ENCODE measurements at regions not wholly inside any gene's neighbourhood (a gene's known extent, or its start where the extent isn't known, plus 50 kb on each side); places are given as distances from the start of the nearest gene placed in this dataset.

DNA sequence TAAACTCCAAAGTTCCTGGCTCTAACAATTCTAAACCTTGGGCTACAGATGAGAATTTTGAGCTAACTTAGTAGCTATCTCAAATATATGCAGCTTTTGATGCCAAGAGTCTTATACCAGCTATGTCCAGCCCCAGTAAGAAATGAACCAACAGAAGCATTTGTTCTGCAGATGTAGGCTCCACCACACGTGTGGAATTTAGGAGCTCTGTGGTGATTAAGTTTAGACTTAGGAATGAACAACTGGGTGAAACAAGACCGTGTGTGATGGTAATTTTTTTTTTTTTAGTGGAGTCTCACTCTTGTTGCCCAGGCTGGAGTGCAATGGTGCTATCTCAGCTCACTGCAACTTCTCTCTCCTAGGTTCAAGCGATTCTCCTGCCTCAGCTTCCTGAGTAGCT, 179.7 kb downstream of the ANKRD30B start:
- Histone ChIP-seq H3K9me3 (no peaks in the 10 kb centered on the region), H3K4me1 (peaks cover 0 to 6% (median 0%) of the 10 kb centered on the region in 4 donors), H3K27me3 (no peaks in the 10 kb centered on the region), H3K27ac (no peak overlapping the region), H3K36me3 (no peaks in the 10 kb centered on the region), H3K4me3 (no peak overlapping the region)
- intact Hi-C loops (cut with DNase I; ENCODE audit: low total_unique reads), result no loop called here
- DNase-seq, result no peak
- TF ChIP-seq, protein P1, sequence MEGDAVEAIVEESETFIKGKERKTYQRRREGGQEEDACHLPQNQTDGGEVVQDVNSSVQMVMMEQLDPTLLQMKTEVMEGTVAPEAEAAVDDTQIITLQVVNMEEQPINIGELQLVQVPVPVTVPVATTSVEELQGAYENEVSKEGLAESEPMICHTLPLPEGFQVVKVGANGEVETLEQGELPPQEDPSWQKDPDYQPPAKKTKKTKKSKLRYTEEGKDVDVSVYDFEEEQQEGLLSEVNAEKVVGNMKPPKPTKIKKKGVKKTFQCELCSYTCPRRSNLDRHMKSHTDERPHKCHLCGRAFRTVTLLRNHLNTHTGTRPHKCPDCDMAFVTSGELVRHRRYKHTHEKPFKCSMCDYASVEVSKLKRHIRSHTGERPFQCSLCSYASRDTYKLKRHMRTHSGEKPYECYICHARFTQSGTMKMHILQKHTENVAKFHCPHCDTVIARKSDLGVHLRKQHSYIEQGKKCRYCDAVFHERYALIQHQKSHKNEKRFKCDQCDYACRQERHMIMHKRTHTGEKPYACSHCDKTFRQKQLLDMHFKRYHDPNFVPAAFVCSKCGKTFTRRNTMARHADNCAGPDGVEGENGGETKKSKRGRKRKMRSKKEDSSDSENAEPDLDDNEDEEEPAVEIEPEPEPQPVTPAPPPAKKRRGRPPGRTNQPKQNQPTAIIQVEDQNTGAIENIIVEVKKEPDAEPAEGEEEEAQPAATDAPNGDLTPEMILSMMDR (IDR thresholded peaks at IDR 0.05), result no peak

DNA sequence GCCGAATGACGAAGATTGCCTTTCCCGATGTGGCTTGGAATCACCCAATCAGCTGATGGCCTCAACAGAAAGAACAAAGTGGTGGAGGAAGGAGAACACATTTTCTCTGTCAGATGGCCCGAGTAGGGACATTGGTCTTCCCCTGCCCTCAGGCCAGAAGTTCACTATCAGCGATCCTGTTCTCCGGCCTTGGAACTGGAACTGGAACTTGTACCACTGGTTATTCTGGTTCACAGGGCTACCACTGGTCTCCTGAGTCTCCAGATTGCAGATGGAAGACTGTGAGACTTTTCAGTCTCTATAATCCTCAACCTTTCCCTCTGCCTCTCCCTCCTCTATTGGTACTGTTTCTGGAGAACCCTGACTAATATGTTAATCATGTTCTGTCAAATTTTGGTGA, 180.4 kb downstream of the ANKRD30B start:
- no peak for DNase-seq
- TF ChIP-seq, protein P1 (IDR thresholded peaks at IDR 0.05), result no peak

DNA sequence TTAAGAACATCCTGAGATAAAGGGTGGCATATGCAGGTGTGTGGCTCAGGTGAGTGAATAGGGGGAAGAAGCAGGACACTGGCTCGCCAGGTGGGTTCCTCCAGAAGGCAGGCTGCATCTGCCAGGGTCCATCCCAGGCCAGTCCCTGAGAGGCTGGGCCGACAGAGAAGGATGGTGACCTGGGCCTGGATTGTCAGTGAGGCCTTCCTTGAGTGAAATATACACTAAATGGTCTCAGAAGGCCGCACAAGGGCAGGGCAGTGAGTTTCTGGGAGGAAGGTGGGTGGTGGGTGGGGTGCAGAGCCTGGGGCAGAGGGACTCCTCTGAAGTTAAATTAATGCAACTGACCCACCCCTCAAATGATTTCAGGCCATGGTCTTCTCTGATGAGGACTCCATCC, 182.1 kb downstream of the ANKRD30B start:
- DNase-seq, result no peak
- intact Hi-C loops (cut with DNase I; ENCODE audit: low total_unique reads), result no loop called here
- H3K27ac ChIP-seq, result no peak overlapping the region
- H3K9me3 ChIP-seq, result no peaks in the 10 kb centered on the region
- no peaks in the 10 kb centered on the region for H3K36me3 ChIP-seq
- H3K4me3 ChIP-seq, result no peak overlapping the region
- no peaks in the 10 kb centered on the region for H3K27me3 ChIP-seq
- peaks cover 0 to 5% (median 0%) of the 10 kb centered on the region in 4 donors for H3K4me1 ChIP-seq
- TF ChIP-seq, protein P1 (IDR thresholded peaks at IDR 0.05), result no peak

More for the DNA sequence above, 180.4 kb downstream of the ANKRD30B start:
- intact Hi-C loops (cut with DNase I; ENCODE audit: low total_unique reads), result no loop called here
- peaks cover 0 to 6% (median 0%) of the 10 kb centered on the region in 4 donors for H3K4me1 ChIP-seq
- H3K4me3 ChIP-seq, result no peak overlapping the region
- no peaks in the 10 kb centered on the region for H3K27me3 ChIP-seq
- no peak overlapping the region for H3K27ac ChIP-seq
- no peaks in the 10 kb centered on the region for H3K9me3 ChIP-seq
- H3K36me3 ChIP-seq, result no peaks in the 10 kb centered on the region

DNA sequence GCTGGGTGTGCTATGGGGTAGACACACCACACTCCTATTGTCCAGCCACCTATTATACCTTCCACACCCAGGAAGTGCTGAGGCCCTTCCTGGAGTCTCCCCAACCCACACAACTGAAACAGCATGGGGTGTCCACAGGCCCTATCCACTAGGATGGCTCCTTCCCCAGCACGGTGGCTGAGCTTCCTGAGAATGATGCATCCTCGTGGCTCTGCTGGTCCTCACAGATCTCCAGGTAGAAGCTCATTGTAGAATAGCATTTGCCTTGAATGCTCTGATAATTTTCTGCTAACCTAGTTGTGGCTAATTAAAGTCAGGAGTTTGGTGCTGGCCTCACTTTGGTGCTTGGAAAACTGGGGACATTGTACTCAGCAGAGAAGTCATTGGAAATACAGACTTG, 182.6 kb downstream of the ANKRD30B start:
- Histone ChIP-seq H3K36me3 (no peaks in the 10 kb centered on the region), H3K4me1 (peaks cover 0 to under 1% (median 0%) of the 10 kb centered on the region in 4 donors), H3K27me3 (no peaks in the 10 kb centered on the region), H3K27ac (no peak overlapping the region), H3K9me3 (no peaks in the 10 kb centered on the region), H3K4me3 (no peak overlapping the region)
- intact Hi-C loops (cut with DNase I; ENCODE audit: low total_unique reads), result no loop called here
- TF ChIP-seq, protein P1 (IDR thresholded peaks at IDR 0.05), result no peak
- DNase-seq, result no peak

DNA sequence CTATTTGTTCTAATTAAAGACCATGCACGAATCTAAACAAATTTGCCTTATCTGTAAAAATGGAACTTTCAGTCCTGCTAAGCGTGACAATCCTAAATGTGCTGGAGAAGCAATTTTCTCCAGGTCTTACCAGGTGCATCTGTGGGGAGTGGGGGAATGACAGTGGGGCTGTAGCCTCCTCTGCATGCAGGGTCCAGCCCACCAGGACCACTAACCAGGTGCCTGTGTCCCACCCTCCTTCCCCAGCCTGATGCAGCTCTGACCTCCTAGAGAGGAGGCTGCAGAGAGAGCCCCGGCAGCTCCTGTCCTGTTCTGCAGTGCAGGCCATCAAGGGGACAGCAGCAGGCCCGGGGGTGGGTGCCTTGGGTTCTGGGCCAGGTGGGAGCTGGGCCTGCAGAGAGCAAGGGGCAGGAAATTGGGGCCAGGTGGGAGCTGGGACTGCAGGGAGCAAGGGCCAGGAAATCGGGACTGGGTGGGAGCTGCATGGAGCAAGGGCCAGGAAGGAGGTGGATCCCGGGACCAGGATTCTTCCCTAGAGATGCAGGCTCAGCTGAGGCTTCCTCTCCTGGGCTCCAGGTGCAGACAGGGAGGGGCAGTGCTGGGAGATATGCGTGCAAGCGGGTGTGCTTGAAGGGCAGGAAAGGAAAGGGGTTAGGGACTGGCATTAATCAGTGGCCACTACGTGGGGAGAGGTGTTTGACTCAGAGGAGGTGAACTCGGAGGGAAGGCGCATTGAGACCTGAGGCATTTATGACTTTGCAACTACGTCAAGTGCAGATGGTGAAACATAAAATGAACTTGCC, 185.3 kb downstream of the ANKRD30B start:
- TF ChIP-seq, protein P1 (IDR thresholded peaks at IDR 0.05), result no peak
- Histone ChIP-seq H3K4me3 (no peak overlapping the region), H3K4me1 (no peaks in the 10 kb centered on the region), H3K27ac (no peak overlapping the region), H3K36me3 (no peaks in the 10 kb centered on the region), H3K27me3 (no peaks in the 10 kb centered on the region), H3K9me3 (no peaks in the 10 kb centered on the region)
- DNase-seq, result no peak
- intact Hi-C loops (cut with DNase I; ENCODE audit: low total_unique reads), result no loop called here
